ENCODE measurements at regions not wholly inside any gene's neighbourhood (a gene's known extent, or its start where the extent isn't known, plus 50 kb on each side); places are given as distances from the start of the nearest gene placed in this dataset.

DNA sequence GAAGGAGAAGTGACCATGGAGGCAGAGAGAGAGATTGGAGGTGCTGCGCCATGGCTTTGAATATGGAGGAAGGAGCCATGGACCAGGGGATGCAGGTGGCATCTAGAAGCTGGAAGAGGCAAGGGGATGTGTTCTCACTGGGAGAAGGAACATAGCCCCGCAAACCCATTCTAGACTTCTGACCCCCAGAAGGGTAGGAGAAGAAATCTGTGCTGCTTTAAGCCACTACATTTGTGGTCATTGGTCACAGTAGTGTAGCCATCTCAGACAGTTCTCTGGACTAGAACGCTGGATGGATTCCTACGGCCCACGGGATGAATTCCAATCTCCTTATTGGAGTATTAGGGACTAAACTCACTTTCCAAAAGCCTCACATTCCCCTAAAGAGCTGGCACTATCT lies 67.8 kb downstream of the PTGR3 start:
- no peaks in the 10 kb centered on the region for H3K4me1 ChIP-seq (ENCODE audit: control insufficient read depth in 1 of 2, insufficient read depth in 2 of 2, low read length in 2 of 2)
- no peak for ATAC-seq
- ChIA-PET CTCF (no interaction called here), POLR2A (no interaction called here), RAD21 (ENCODE audit: low non-redundant PET in 1 of 2, low total read pairs in 2 of 2, uncharacterized antibody in 2 of 2, unreplicated experiment in 2 of 2) (no interaction called here)
- intact Hi-C loops (cut with micrococcal nuclease): no loop called here
- DNase-seq (ENCODE audit: low read depth, low spot score): no peak
- H4K20me1 ChIP-seq (ENCODE audit: insufficient read depth): no peaks in the 10 kb centered on the region
- H3K79me2 ChIP-seq (ENCODE audit: insufficient read depth, low read length): no peaks in the 10 kb centered on the region
- no peak overlapping the region for H3K4me3 ChIP-seq (replicated peaks in 1 of 2; ENCODE audit: low read depth in 1 of 2, low read length in 2 of 2)
- H3K9me3 ChIP-seq (ENCODE audit: control insufficient read depth in 1 of 2, insufficient read depth in 1 of 2, low read depth in 1 of 2, low read length in 2 of 2): no peaks in the 10 kb centered on the region
- no peaks in the 10 kb centered on the region for H3K36me3 ChIP-seq (ENCODE audit: control insufficient read depth in 1 of 2, insufficient read depth in 2 of 2, low read length in 2 of 2)
- TF ChIP-seq ZFX (IDR thresholded peaks at IDR 0.05): no peak
- no peak for TF ChIP-seq POLR2AphosphoS5 (IDR thresholded peaks at IDR 0.05; ENCODE audit: low read depth, low read length)
- TF ChIP-seq, protein P1, sequence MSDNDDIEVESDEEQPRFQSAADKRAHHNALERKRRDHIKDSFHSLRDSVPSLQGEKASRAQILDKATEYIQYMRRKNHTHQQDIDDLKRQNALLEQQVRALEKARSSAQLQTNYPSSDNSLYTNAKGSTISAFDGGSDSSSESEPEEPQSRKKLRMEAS (IDR thresholded peaks at IDR 0.05): no peak
- TF ChIP-seq TCF7L2 (IDR thresholded peaks at IDR 0.05; ENCODE audit: borderline replicate concordance, extremely low read depth, insufficient read depth, insufficient read length): no peak
- no peak for TF ChIP-seq EGR1 (IDR thresholded peaks at IDR 0.05; ENCODE audit: low read depth)
- TF ChIP-seq, protein P2, sequence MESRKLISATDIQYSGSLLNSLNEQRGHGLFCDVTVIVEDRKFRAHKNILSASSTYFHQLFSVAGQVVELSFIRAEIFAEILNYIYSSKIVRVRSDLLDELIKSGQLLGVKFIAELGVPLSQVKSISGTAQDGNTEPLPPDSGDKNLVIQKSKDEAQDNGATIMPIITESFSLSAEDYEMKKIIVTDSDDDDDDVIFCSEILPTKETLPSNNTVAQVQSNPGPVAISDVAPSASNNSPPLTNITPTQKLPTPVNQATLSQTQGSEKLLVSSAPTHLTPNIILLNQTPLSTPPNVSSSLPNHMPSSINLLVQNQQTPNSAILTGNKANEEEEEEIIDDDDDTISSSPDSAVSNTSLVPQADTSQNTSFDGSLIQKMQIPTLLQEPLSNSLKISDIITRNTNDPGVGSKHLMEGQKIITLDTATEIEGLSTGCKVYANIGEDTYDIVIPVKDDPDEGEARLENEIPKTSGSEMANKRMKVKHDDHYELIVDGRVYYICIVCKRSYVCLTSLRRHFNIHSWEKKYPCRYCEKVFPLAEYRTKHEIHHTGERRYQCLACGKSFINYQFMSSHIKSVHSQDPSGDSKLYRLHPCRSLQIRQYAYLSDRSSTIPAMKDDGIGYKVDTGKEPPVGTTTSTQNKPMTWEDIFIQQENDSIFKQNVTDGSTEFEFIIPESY (IDR thresholded peaks at IDR 0.05; ENCODE audit: extremely low read depth, insufficient replicate concordance, low read length): no peak
- TF ChIP-seq JUND (IDR thresholded peaks at IDR 0.05): no peak
- no peak for TF ChIP-seq POLR2A (IDR thresholded peaks at IDR 0.05; ENCODE audit: borderline replicate concordance, extremely low read depth, insufficient read depth, insufficient read length)
- H2AFZ ChIP-seq (ENCODE audit: low read depth, low read length, poor library complexity, severe bottlenecking): no peak overlapping the region
- no peak overlapping the region for H3K9ac ChIP-seq (ENCODE audit: low read length)
- no peaks in the 10 kb centered on the region for H3K27me3 ChIP-seq (ENCODE audit: insufficient read depth, low read length)
- BruUV-seq (replicated peaks): no TSS peak
- no peak overlapping the region for H3K4me2 ChIP-seq (ENCODE audit: low read length)
- H3K9me2 ChIP-seq (ENCODE audit: insufficient read depth): no peaks in the 10 kb centered on the region
- H3K27ac ChIP-seq (ENCODE audit: low read depth, low read length): no peak overlapping the region

DNA sequence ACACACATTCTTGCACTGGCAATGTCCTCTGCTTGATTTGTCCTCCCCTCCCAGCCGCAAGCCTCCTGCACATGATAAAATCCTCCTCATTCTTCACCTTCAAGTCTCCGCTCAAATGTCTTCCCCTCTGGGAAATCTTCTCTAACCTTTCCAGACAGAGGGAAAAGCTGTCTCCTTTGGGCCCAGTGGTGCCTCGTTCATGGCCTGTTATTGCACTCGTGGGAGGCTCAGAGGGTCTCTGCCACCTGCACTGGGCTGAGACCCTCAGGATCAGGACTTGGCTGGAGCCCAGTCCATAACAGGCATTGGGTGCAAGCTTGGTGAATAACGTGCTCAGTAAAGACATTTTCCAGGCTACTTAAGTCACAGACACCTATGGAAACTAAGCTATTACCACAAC lies 68.6 kb downstream of the PTGR3 start:
- Histone ChIP-seq H3K27me3 (ENCODE audit: insufficient read depth, low read length) (no peaks in the 10 kb centered on the region), H4K20me1 (ENCODE audit: insufficient read depth) (no peaks in the 10 kb centered on the region), H3K79me2 (ENCODE audit: insufficient read depth, low read length) (no peaks in the 10 kb centered on the region), H3K27ac (ENCODE audit: low read depth, low read length) (no peak overlapping the region), H3K4me2 (ENCODE audit: low read length) (no peak overlapping the region), H2AFZ (ENCODE audit: low read depth, low read length, poor library complexity, severe bottlenecking) (no peak overlapping the region), H3K9me2 (ENCODE audit: insufficient read depth) (no peaks in the 10 kb centered on the region), H3K36me3 (ENCODE audit: control insufficient read depth in 1 of 2, insufficient read depth in 2 of 2, low read length in 2 of 2) (no peaks in the 10 kb centered on the region), H3K9me3 (ENCODE audit: control insufficient read depth in 1 of 2, insufficient read depth in 1 of 2, low read depth in 1 of 2, low read length in 2 of 2) (no peaks in the 10 kb centered on the region), H3K9ac (ENCODE audit: low read length) (no peak overlapping the region), H3K4me3 (replicated peaks in 1 of 2; ENCODE audit: low read depth in 1 of 2, low read length in 2 of 2) (no peak overlapping the region), H3K4me1 (ENCODE audit: control insufficient read depth in 1 of 2, insufficient read depth in 2 of 2, low read length in 2 of 2) (no peaks in the 10 kb centered on the region)
- TF ChIP-seq, protein P2 (IDR thresholded peaks at IDR 0.05; ENCODE audit: extremely low read depth, insufficient replicate concordance, low read length): no peak
- CTCF ChIA-PET: no interaction called here
- RAD21 ChIA-PET (ENCODE audit: low non-redundant PET in 1 of 2, low total read pairs in 2 of 2, uncharacterized antibody in 2 of 2, unreplicated experiment in 2 of 2): no interaction called here
- no peak for ATAC-seq
- intact Hi-C loops (cut with micrococcal nuclease): no loop called here
- no TSS peak for BruUV-seq (replicated peaks)
- POLR2A ChIA-PET: no interaction called here
- no peak for DNase-seq (ENCODE audit: low read depth, low spot score)
